HG02870 (cell line): ENCODE measurements at regions not wholly inside any gene's neighbourhood (a gene's known extent, or its start where the extent isn't known, plus 50 kb on each side); places are given as distances from the start of the nearest gene placed in this dataset.

Experiments
- ATAC-seq: cut with Tn5 transposase; IDR thresholded peaks from one replicate; pipeline ENCODE4 v1.9.1; 2021; ENCODE audit warnings: mild to moderate bottlenecking, moderate library complexity; ENCODE audit not compliant: unreplicated experiment

GRCh38 chr13:47831265-47831664, 169.8 kb downstream of the SUCLA2 start:
- ATAC-seq = no peak

GRCh38 chr13:47829690-47830089, 171.4 kb downstream of the SUCLA2 start:
- no peak for ATAC-seq

GRCh38 chr13:47826471-47826870, 174.6 kb downstream of the SUCLA2 start:
- no peak for ATAC-seq

GRCh38 chr13:47822036-47822435, 179.0 kb downstream of the SUCLA2 start:
- no peak for ATAC-seq

DNA sequence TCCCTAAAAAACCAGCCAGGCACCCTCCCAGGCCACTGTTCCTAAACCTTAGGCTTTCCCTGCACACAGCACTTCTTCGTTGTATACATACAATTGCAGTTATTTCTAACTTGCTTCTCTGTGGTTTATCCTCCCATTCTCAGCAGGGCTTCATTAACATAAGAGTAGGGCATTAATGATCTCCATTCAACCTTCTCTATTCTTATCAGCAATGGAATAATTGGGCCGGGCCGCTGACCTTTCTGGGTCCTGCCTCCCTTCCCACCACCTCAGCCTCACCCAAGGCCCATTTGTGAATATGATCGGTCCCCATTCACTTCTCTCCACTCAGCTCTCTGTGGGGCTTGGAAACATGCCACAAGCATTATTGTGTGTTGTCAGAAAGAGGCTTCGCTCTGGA, 184.2 kb downstream of the SUCLA2 start:
- ATAC-seq = no peak

GRCh38 chr13:47813718-47814117, 187.4 kb downstream of the SUCLA2 start:
- ATAC-seq = no peak

DNA sequence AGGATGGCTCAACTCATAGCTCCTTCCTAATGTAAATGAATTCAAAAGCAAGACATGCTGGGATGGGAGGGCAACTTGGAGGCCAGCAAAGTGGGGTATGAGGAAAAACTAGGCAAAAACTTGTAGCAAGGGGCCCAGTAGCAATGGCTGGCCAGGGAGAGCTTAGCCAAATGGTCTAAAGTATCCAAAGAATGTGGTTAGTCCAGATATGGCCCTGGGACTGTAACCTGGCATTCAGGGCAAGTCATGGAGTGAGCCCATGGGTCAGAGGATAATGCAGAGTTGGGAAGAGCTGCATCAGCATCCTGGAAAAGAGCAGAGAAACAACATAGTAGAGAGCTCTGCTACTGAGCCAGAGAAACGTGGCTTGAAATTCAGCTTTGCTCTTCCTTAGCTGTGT, 191.7 kb downstream of the SUCLA2 start:
- no peak for ATAC-seq

- no peak for ATAC-seq
Observed at GRCh38 chr13:47803131-47803530, 197.9 kb downstream of the SUCLA2 start.

DNA sequence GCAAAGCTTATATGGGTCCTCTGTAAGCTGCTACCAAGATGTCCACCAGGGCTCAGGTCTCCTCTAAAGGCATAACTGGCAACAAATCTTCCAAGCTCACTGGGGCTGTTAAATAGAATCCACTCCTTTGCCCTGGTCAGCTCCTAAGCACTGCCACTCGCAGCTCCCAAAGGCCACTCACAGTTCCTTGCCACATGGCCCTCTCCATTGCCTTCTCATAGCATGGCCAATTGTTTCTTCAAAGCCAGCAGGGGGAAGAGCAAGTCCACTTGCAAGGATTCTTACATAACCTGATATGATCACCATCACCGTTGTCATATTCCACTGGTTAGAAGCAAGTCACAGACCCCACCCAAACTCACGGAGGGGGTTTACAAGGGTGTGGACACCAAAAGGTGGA, 199.5 kb downstream of the SUCLA2 start:
- no peak for ATAC-seq

DNA sequence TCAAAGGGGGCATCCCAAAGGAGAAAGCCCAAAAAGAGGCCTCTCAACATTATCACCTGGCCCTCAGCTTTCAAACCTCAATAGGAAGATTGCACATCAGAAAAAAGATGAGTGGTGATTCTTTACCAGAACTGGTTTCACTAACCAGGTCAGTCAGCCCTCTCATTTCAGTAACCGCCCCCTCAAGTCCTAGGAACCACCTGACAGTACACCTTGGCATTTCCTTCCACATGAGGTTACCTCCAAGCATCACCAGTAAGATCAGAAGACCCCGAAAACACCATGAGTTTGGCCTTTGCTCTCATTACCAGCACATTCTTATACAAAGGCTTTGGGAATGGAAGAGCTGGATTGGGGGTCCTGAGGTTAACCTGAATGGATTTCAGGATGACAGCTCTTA, 200.5 kb downstream of the SUCLA2 start:
- no peak for ATAC-seq

- no peak for ATAC-seq
Observed at GRCh38 chr13:47798906-47799305, 202.2 kb downstream of the SUCLA2 start.

DNA sequence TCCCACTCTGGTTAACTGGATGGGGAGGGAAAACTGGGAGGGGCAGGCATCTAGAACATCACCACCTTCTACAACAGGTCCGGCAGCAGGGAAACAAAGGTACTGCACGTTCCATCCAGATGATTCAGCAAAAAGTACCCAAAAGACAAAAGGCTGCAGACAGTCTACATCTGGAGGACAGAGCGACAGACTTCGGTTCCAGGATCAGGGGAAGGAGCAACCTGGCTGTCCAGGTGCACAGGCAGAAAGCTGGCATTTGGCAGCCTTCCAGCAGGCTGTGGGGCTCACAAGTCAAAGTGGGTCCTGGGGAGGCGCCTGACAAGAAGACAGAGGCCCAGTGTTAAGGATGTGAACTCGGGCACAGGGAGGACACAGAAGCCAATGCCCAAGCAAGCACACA, 202.9 kb downstream of the SUCLA2 start:
- no peak for ATAC-seq

GRCh38 chr13:47796816-47797215, 204.3 kb downstream of the SUCLA2 start:
- ATAC-seq = no peak

GRCh38 chr13:47794963-47795362, 206.1 kb downstream of the SUCLA2 start:
- no peak for ATAC-seq

- ATAC-seq = no peak
Observed at GRCh38 chr13:47790755-47791154, 210.3 kb downstream of the SUCLA2 start.

DNA sequence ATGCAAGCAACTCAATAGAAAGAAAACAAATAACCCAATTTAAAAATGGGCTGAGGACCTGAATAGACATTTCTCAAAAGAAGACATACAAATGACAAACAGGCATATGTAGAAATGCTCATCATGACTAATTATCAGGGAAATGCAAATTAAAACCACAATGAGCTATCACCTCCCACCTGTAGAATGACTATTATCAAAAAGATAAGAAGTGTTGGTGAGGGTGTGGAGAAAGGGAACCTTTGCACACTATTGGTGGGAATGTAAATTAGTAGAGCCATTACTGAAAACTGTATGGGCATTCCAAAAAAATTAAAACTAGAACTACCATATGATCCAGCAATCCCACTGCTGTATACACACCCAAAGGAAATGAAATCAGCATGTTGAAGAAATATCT, 212.2 kb downstream of the SUCLA2 start:
- ATAC-seq = no peak

DNA sequence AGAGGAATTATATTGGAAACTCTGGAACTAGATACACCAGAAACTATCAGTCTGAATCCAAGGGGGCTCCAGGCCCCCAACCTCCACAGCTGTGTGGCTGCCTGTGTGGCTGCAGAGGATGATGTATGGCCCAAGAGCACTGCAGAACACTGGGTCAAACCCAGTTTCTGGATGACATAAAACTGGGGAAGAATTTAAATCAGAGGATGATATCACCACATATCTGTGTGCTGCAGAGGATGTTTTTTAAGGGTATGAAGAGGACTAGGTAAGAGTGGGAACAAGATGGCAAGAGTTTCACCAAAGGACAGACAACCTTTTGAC, 226.4 kb downstream of the SUCLA2 start:
- no peak for ATAC-seq

DNA sequence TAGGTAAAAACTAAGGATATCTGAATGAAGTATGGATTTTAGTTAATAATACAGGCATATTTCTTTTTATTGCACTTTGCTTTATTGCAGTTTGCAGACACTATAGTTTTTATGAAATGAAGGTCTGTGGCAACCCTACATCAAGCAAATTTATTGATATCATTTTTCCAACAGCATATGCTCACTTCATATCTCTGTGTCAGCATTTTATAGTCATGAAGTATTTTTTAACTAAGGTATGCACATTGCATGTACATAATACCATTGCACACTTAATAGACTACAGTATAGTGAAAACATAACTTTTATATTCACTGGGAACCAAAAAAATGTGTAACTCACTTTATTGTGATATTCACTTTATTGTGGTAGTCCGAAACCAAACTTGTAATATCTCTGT, 236.3 kb downstream of the SUCLA2 start:
- no peak for ATAC-seq

- no peak for ATAC-seq
Observed at GRCh38 chr13:47757466-47758080, 243.5 kb downstream of the SUCLA2 start.

DNA sequence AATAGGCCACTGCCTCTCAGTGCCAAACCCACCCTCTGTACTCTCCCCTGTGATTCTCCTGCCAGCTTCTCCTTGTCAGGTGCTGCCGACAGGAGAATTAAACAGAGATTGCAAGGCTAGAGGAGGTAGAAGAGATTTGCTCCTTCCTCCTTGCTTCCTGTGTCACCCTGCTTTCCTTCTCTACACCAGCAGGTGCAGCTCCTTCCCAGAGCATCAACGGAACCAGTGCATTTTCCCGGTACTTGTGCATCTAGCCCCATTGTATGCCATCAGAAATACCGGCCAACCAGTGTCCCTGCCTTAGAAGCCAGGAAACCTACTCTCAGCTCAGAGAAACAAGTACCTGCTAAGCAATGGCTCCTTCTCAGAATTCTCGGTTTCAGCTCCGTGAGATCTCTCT, 253.2 kb downstream of the SUCLA2 start:
- ATAC-seq = no peak

- no peak for ATAC-seq
Observed at GRCh38 chr13:47726394-47726793, 274.7 kb downstream of the SUCLA2 start.

DNA sequence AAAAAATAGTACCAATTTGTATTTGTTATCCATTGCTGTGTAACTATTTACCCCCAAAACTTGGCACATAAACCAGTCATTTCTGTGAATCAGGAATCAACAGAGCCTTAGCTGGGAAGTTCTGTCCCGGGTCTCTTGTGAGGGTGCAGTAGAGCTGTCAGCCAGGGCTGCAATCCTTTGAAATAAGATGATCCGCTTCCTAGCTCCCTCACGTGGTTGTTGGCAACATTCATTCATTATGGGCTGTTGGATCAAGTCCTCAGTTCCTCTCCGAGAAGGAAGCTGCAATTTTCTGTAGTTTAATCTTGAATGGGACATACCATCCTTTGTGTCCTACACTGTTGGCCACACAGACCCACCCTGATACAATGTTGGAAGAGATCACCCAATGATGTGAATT, 277.2 kb downstream of the SUCLA2 start:
- no peak for ATAC-seq

- ATAC-seq = no peak
Observed at GRCh38 chr13:47719164-47719563, 281.9 kb downstream of the SUCLA2 start.

DNA sequence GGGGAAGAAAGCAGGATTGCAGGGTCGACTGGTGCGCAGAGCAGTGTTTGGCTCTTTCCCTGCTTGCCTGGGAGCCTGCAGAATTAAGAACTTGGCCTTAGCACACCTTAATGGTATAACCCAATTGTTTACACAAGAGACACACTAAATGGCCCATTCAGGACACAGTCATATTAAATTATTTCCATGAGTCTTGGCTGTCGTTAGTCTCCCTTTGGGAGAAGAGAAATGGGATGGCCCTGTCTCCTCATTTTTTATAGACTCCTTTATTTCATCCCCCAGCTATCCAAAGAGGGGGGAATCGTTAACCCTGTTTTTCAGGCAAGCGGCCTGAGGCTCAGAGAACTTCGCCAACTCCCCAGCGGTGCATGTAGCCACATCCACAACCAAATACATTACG, 282.5 kb downstream of the SUCLA2 start:
- no peak for ATAC-seq
